A549 (cell line): ENCODE measurements at regions not wholly inside any gene's neighbourhood (a gene's known extent, or its start where the extent isn't known, plus 50 kb on each side); places are given as distances from the start of the nearest gene placed in this dataset.

Experiments used
- ATAC-seq, 2 experiments: fragments of 200-7000 bp in 1 of 2; fragments of >200 bp in 1 of 2; cut with Nextera tagmentation in 1 of 2; cut with Tn5 transposase in 1 of 2; 3 replicates each; pipeline versions ENCODE4 v1.8.0 to v1.9.1; 2018 to 2020; ENCODE audit warnings: mild to moderate bottlenecking in 1 of 2, moderate library complexity in 1 of 2
- CTCF ChIA-PET: fragments of 300-600 bp; sonication (Branson Sonifier 250); formaldehyde crosslinking; extraction: SDS; loops from one replicate; lab custom pipeline; 2021; ENCODE audit warnings: antibody characterized with exemption, inconsistent platforms; lab: Yijun Ruan, JAX
- POLR2A ChIA-PET: fragments of 350-600 bp; formaldehyde crosslinking; extraction: SDS; loops from one replicate; lab custom pipeline; 2021; ENCODE audit warnings: antibody characterized with exemption, inconsistent platforms; lab: Yijun Ruan, JAX
- DNase-seq, 2 experiments: peaks; one replicate each; pipeline versions ENCODE4 v3.0.0 to v3.0.0-alpha.2; 2011 to 2016; ENCODE audit warnings: low read depth in 1 of 2, low spot score in 1 of 2
- FAIRE-seq: peaks from 2 replicates; lab custom pipeline; 2011; peaks lifted over from hg19 to GRCh38; lab: Jason Lieb, UNC
- H3K27ac ChIP-seq, 2 experiments: fragments of >200 bp; sonication (Bioruptor Twin); formaldehyde crosslinking; 3 replicates each; pipeline ENCODE4 v1.5.1; 2016 to 2017
- H3K4me1 ChIP-seq: fragments of >200 bp; sonication (Bioruptor Twin); formaldehyde crosslinking; 3 replicates; pipeline ENCODE4 v1.6.1; 2016
- H3K4me2 ChIP-seq: fragments of >200 bp; sonication (Bioruptor Twin); formaldehyde crosslinking; 3 replicates; pipeline ENCODE4 v1.6.1; 2016
- H3K4me3 ChIP-seq: fragments of >200 bp; sonication (Bioruptor Twin); formaldehyde crosslinking; 3 replicates; pipeline ENCODE4 v1.5.1; 2016
- H3K9me3 ChIP-seq: fragments of >200 bp; sonication (Bioruptor Twin); formaldehyde crosslinking; 3 replicates; pipeline ENCODE4 v1.6.1; 2016
- BCL3 ChIP-seq: fragments of >200 bp; sonication (Bioruptor Twin); formaldehyde crosslinking; IDR thresholded peaks from 3 replicates; pipeline ENCODE4 v1.6.1; 2016
- BHLHE40 ChIP-seq: IDR thresholded peaks from 2 replicates; pipeline ENCODE4 v1.6.1; 2012; ENCODE audit warnings: low read depth, low read length, inconsistent platforms
- CEBPB ChIP-seq, 2 experiments: fragments of >200 bp in 1 of 2; sonication (Bioruptor Twin) in 1 of 2; formaldehyde crosslinking in 1 of 2; IDR thresholded peaks; 2 replicates each; pipeline ENCODE4 v1.6.1; 2012 to 2016
- CTCF ChIP-seq: fragments of >200 bp; sonication (Bioruptor Twin); formaldehyde crosslinking; IDR thresholded peaks from 3 replicates; pipeline ENCODE4 v1.5.1; 2016
- EP300 ChIP-seq, 2 experiments: fragments of >200 bp; sonication (Bioruptor Twin); formaldehyde crosslinking; IDR thresholded peaks; 2 replicates in 1 of 2; 3 replicates in 1 of 2; pipeline ENCODE4 v1.6.1; 2016 to 2017
- FOSB ChIP-seq: fragments of 250-450 bp; sonication (Bioruptor Pico); IDR thresholded peaks from 2 replicates; pipeline ENCODE4 v1.5.0; 2020; ENCODE audit warnings: mild to moderate bottlenecking, moderate library complexity
- FOSL2 ChIP-seq, 2 experiments: fragments of 450-650 bp in 1 of 2; fragments of >200 bp in 1 of 2; sonication (Bioruptor Twin) in 1 of 2; formaldehyde crosslinking; IDR thresholded peaks; 2 replicates each; pipeline versions ENCODE4 v1.5.0 to v1.6.1; 2016 to 2020; ENCODE audit warnings: mild to moderate bottlenecking in 1 of 2, moderate library complexity in 1 of 2
- HMGXB4 ChIP-seq: fragments of 250-450 bp; sonication (Bioruptor Pico); IDR thresholded peaks from 2 replicates; pipeline ENCODE4 v1.5.0; 2021; ENCODE audit warnings: mild to moderate bottlenecking, moderate library complexity, borderline replicate concordance
- HOXA7 ChIP-seq: fragments of 250-450 bp; sonication (Bioruptor Pico); IDR thresholded peaks from 2 replicates; pipeline ENCODE4 v1.5.0; 2020; ENCODE audit warnings: mild to moderate bottlenecking, moderate library complexity
- JUN ChIP-seq, 2 experiments: fragments of >200 bp; sonication (Bioruptor Twin); formaldehyde crosslinking; IDR thresholded peaks; 2 replicates in 1 of 2; 3 replicates in 1 of 2; pipeline ENCODE4 v1.6.1; 2016 to 2017
- KDM1A ChIP-seq: fragments of 200-600 bp; sonication (generic); IDR thresholded peaks from 2 replicates; pipeline ENCODE4 v1.6.1; 2016; ENCODE audit warnings: low read depth, mild to moderate bottlenecking
- MYC ChIP-seq: IDR thresholded peaks from 2 replicates; pipeline ENCODE4 v1.6.1; 2012; ENCODE audit warnings: mild to moderate bottlenecking, inconsistent platforms, low read length, improper control_type of control experiment, borderline replicate concordance
- NPAS2 ChIP-seq: fragments of 250-450 bp; sonication (Bioruptor Pico); IDR thresholded peaks from 2 replicates; pipeline ENCODE4 v1.8.0; 2022; ENCODE audit warnings: mild to moderate bottlenecking, moderate library complexity, borderline replicate concordance
- PBX3 ChIP-seq: IDR thresholded peaks from 2 replicates; pipeline ENCODE4 v1.6.1; 2012
- SMC3 ChIP-seq: fragments of >200 bp; sonication (Bioruptor Twin); formaldehyde crosslinking; IDR thresholded peaks from 3 replicates; pipeline ENCODE4 v1.6.1; 2018; ENCODE audit warnings: inconsistent platforms
- SREBF2 ChIP-seq: fragments of 450-650 bp; IDR thresholded peaks from 2 replicates; pipeline ENCODE4 v1.6.1; 2014; ENCODE audit warnings: mild to moderate bottlenecking, moderate library complexity
- TP53 ChIP-seq: fragments of 250-450 bp; sonication (Bioruptor Pico); IDR thresholded peaks from 2 replicates; pipeline ENCODE4 v1.5.0; 2021; ENCODE audit warnings: mild to moderate bottlenecking, moderate library complexity
- ZFP36 ChIP-seq: fragments of 450-650 bp; IDR thresholded peaks from 2 replicates; pipeline ENCODE4 v1.6.1; 2014; ENCODE audit warnings: borderline replicate concordance; ENCODE audit not compliant: partially characterized antibody
- ZSCAN20 ChIP-seq: fragments of 250-450 bp; sonication (Bioruptor Pico); IDR thresholded peaks from 2 replicates; pipeline ENCODE4 v1.8.0; 2022; ENCODE audit warnings: mild to moderate bottlenecking, moderate library complexity
- WGBS: methylation state at CpG from one replicate; pipeline ENCODE4 v1.1.6; 2017; ENCODE audit errors: missing lambda C conversion rate; 5-methylcytosine and 5-hydroxymethylcytosine counted together

- ATAC-seq (no peak), FAIRE-seq (no peak), DNase-seq (no peak)
- no peak overlapping the region for H3K4me2 ChIP-seq
- H3K4me1 ChIP-seq: no peaks in the 10 kb centered on the region
- ChIA-PET CTCF (interaction anchor here (0.7 kb wide), 1 partner anchor 10 kb away, joined by 3 read pairs; no protein-coding TSS in a partner anchor), POLR2A (no interaction called here)
- H3K27ac ChIP-seq: no peak overlapping the region
- H3K9me3 ChIP-seq: no peaks in the 10 kb centered on the region
- no peak overlapping the region for H3K4me3 ChIP-seq
- WGBS: 64% methylated on average over 14 of the region's 14 CpGs
- TF ChIP-seq FOSB (CRISPR knock-in tag) (no peak), FOSL2 (IDR thresholded peaks at IDR 0.05) (no peak), FOSL2 (CRISPR knock-in tag; IDR thresholded peaks at IDR 0.05) (no peak), JUN (IDR thresholded peaks at IDR 0.05) (no peak), CEBPB (IDR thresholded peaks at IDR 0.05) (no peak), ZSCAN20 (CRISPR knock-in tag) (no peak), SREBF2 (no peak), CTCF (no peak), BHLHE40 (no peak), BCL3 (no peak), NPAS2 (CRISPR knock-in tag) (no peak), EP300 (IDR thresholded peaks at IDR 0.05) (no peak), ZFP36 (no peak), HOXA7 (no peak), KDM1A (no peak), SMC3 (no peak), TP53 (no peak)
Measured at GRCh38 chr16:7217797-7218196, 114.8 kb upstream of the RBFOX1 start.

GRCh38 chr16:7216719-7217118 lies 115.9 kb upstream of the RBFOX1 start:
- FAIRE-seq: no peak
- H3K4me1 ChIP-seq: no peaks in the 10 kb centered on the region
- POLR2A ChIA-PET: no interaction called here
- DNase-seq: no peak
- no peak overlapping the region for H3K4me2 ChIP-seq
- no peak overlapping the region for H3K27ac ChIP-seq
- no peak overlapping the region for H3K4me3 ChIP-seq
- no peaks in the 10 kb centered on the region for H3K9me3 ChIP-seq
- no peak for ATAC-seq
- no peak for TF ChIP-seq MYC
- no peak for TF ChIP-seq NPAS2 (CRISPR knock-in tag)
- TF ChIP-seq PBX3: no peak
- TF ChIP-seq HMGXB4: no peak
- no peak for TF ChIP-seq CTCF
- TF ChIP-seq SMC3: no peak
- CTCF ChIA-PET: no interaction called here
